Dendritic cell treated with granulocyte-macrophage colony-stimulating factor and Interleukin-4, amounts not matched to agents 40 ng/mL and 50 ng/mL, for 4 days (primary cell): ENCODE measurements at regions not wholly inside any gene's neighbourhood (a gene's known extent, or its start where the extent isn't known, plus 50 kb on each side); places are given as distances from the start of the nearest gene placed in this dataset.

Experiments used
- H3K27ac Mint-ChIP-seq: one replicate; pipeline ENCODE4 v1.8.0; 2022; ENCODE audit warnings: mild to moderate bottlenecking, mixed read lengths
- H3K27me3 Mint-ChIP-seq: one replicate; pipeline ENCODE4 v1.8.0; 2022; ENCODE audit warnings: mild to moderate bottlenecking, mixed read lengths
- H3K36me3 Mint-ChIP-seq: one replicate; pipeline ENCODE4 v1.8.0; 2022; ENCODE audit warnings: low read depth, mixed read lengths
- H3K4me1 Mint-ChIP-seq: one replicate; pipeline ENCODE4 v1.8.0; 2022; ENCODE audit warnings: low read depth, mixed read lengths
- H3K4me3 Mint-ChIP-seq: one replicate; pipeline ENCODE4 v1.8.0; 2022; ENCODE audit warnings: mild to moderate bottlenecking, moderate library complexity, mixed read lengths
- H3K9me3 Mint-ChIP-seq: one replicate; pipeline ENCODE4 v1.8.0; 2022; ENCODE audit warnings: mixed read lengths
- intact Hi-C: fragments of 100-400 bp; cut with micrococcal nuclease; formaldehyde crosslinking; loops from one replicate; pipeline ENCODE4 v1.15.0; 2022

DNA sequence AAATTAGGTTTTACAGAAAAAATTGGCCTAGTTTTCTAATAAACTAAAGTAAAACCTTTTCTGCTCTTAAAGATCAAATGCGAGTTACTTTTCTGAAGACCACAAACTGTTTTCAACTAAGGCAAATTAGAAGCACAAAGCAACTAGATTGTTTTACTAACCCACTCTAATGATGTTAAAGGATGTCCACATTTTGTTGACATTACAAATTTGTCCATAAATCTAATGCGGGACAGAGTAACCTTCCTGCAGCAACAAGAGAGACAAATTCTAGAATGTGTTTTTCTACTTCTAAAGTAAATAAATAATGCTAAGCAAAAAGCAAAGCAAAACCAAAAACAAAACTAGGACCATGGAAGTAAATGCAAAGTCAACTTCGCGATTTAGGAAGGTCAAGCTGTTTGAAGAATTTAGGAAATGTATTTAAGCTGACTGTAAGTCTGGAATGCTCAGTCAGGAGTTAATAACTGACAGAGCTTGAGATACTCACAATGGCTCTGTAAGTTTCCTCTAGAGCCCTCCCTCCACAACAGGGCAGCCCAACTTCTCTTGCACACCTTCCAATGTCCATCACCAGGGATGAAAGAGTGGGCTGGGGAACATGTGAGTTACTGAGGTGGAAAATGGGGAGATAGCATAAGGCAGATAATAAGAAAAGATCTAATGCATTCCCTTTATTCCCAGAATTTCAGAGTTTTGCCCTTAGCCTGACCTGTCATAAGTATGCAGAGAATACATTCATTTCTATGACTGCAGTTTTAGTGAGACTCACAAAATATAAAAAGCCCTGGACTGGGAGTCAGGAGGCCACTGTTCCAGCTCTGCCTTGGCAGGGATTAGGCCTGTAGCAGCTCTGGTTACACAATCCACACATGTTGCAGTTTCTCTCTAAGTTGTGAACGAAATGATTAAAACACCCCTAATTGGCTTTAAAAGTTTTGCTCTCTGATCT, 158.8 kb downstream of the FOXA2 start:
- Mint-ChIP-seq H3K9me3 (no peaks in the 10 kb centered on the region), H3K4me3 (no peak overlapping the region), H3K27ac (no peak overlapping the region), H3K36me3 (no peaks in the 10 kb centered on the region), H3K27me3 (peaks cover 2% of the 10 kb centered on the region), H3K4me1 (no peaks in the 10 kb centered on the region)
- intact Hi-C loops, result no loop called here

DNA sequence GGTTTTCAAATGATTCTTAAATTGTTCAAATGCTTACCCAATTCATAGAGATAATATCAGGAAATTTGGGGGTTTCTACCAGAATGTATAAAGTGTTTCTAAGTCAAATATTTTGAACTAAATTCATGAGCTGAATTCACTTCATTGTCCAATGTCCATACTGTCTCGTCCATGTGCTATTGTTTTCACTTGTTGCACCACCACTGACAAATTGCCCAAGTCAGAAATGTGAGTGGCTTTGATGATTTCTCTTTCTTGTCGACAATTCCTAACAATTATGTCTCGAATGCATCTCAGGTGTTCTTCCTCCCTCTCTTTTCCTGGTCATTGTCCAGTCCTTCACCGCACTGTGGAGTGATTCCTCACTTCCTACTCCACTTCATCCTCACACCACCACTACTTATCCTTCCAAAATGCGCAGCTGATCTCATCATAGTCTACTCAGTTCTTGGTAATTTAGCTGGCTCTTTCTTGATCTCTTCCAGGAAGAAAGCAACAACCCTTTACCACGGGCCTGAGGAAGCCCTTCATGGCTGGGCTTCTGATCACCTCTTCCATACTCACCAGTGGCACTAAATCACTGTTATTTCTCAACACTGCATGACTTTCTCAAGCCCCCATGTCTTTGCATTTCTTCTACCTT, 161.1 kb downstream of the FOXA2 start:
- Mint-ChIP-seq H3K4me1 (no peaks in the 10 kb centered on the region), H3K36me3 (no peaks in the 10 kb centered on the region), H3K4me3 (no peak overlapping the region), H3K27me3 (peaks cover under 1% of the 10 kb centered on the region), H3K9me3 (no peaks in the 10 kb centered on the region), H3K27ac (no peak overlapping the region)
- intact Hi-C loops, result no loop called here

DNA sequence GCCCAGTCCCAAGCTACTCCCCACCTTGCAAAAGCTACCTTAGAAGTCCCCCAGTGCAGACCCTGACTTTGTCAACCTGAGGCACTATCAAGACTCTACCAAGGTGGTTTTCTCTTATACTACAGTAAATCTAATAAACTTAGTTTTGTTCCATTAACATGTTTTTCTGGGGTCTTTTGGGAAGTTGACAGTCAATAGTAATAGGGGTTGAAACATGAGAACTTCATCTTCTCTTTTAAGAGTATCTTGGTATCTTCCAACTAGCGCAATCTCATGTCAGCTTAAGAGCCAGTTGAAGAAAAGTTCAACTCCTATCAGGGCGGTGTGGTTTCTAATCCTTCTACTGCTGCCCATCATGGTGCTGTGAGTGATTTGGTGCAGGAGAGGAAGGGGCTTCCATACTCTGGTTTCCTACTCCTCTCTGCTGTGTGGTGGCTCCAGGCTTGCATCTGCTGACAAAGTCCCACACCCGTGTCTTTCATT, 164.2 kb downstream of the FOXA2 start:
- H3K27me3 Mint-ChIP-seq, result peaks cover 1% of the 10 kb centered on the region
- H3K36me3 Mint-ChIP-seq, result no peaks in the 10 kb centered on the region
- no peak overlapping the region for H3K4me3 Mint-ChIP-seq
- intact Hi-C loops, result no loop called here
- no peaks in the 10 kb centered on the region for H3K4me1 Mint-ChIP-seq
- H3K9me3 Mint-ChIP-seq, result no peaks in the 10 kb centered on the region
- H3K27ac Mint-ChIP-seq, result no peak overlapping the region

DNA sequence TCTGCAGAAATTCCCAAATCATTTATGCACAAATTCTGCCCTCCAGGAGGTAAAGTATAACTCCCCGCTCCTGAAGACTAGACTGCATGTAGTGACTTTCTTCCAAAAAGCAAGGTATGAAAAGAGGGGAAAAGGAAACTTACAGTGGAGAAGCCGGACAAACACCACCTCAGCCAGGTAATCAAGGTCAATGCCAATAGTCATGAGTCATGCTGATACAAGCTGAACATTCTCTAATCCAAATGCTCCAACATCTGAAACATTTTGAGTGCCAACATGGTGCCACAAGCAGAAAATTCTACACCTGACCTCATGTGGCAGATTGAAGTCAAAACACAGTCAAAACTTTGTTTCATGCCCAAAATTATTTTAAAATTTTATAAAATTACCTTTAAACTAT, 165.6 kb downstream of the FOXA2 start:
- no peak overlapping the region for H3K4me3 Mint-ChIP-seq

DNA sequence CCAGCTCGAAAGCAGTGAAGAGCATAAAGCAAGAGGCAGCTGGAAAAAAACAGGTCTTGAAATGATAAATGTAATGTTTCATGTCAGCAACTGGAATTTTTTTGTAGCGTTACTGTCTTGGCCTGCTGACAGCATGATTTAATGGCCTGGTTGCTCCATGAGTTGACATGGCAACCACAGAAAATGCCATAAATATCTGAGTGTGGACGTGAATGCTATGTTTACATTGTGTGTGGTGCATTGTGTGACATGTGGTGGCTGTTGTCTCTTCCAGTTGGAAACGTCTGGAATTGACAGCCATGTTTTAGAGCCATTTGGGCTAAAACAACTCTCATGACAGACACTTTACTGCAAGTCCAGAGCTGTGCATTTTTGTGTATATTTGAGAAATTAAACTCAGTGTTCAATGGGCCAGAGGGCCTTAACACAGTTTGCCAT, 170.0 kb downstream of the FOXA2 start:
- Mint-ChIP-seq H3K36me3 (no peaks in the 10 kb centered on the region), H3K4me1 (peaks cover 13% of the 10 kb centered on the region), H3K4me3 (no peak overlapping the region), H3K27me3 (peaks cover 3% of the 10 kb centered on the region), H3K27ac (no peak overlapping the region), H3K9me3 (no peaks in the 10 kb centered on the region)
- intact Hi-C loops, result no loop called here

More for the DNA sequence above, 165.6 kb downstream of the FOXA2 start:
- Mint-ChIP-seq H3K27ac (no peak overlapping the region), H3K4me1 (no peaks in the 10 kb centered on the region), H3K9me3 (no peaks in the 10 kb centered on the region), H3K27me3 (peaks cover 1% of the 10 kb centered on the region), H3K36me3 (no peaks in the 10 kb centered on the region)
- intact Hi-C loops, result no loop called here

DNA sequence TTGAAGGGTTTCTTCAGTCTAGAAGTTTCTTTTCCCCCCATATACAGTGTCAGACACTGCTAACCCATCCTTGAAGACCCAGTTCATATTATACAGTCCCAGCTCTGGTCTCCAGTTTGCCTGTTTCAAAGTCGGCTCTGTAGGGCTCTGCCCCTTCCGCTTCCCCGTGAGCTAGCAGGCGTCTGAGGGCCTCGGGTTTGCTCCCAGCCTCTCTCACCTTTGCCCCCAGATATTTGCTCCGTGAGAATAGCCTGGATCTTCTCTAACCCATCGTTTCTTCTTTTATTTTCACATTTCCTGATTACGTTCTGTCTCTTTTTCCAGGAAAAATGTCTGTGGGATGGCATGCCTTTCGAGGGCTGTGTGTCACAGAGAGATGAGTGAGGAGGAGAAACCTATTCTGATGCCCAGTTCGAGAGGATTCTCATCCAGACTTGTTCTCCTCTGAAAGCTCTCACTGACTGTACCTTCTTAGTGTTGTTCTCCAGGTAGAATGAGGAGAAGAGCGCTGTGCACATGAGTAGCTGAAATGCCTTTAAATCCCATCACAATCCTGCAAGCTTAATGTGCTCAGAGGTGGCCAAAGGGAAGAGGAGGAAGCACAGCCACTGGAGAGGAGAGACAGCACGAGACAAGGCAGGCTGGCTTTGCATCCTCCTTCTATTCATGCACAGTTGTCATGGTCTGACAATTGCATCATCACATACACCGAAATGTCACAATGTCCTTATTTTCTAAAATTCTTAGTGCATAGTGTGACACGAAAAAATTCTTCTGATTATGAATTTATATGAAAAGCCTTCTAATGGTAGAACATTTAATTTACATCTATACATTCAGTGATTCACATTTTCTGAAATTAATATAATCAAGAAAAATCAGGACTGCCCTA, 171.1 kb downstream of the FOXA2 start:
- no peak overlapping the region for H3K27ac Mint-ChIP-seq
- no peak overlapping the region for H3K4me3 Mint-ChIP-seq
- intact Hi-C loops, result no loop called here
- no peaks in the 10 kb centered on the region for H3K36me3 Mint-ChIP-seq
- no peaks in the 10 kb centered on the region for H3K9me3 Mint-ChIP-seq
- H3K4me1 Mint-ChIP-seq, result peaks cover 13% of the 10 kb centered on the region
- H3K27me3 Mint-ChIP-seq, result peaks cover 2% of the 10 kb centered on the region

DNA sequence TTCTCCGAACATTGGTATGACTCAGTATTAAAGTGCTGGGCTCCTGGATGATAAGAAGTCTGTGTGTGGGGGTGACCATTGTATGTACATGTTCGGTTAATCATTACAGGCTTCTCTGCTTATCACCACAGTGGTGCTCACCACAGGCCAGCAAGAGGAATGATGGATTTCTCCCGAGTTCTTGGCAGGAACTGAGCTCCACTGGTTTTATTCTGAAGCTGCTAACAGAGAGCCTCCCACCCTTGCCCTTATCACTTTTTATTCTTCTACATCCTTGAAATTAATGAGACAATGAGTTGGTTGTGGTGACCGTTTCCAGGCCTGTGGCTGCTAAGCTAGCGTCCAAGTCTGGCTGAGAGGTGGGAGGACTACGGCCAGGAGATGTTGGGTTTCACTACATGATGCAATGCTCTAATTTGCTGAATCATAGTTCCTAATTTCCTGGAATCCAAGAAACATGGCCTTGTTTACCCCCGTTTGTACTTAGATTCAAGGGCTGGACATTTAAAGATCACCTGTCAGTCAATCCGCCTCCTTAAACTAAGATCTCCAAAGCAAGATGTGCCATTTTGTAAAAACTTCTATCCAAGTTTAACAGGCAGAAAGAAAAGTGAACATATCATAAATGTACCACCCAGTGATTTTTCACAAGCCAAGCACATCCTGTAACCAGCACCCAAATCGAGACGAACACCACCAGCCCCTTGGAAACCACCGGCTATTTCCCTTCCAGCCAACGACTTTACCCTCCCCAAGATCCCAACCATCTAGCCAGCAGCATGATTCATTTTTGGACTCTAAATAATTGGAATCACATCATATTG, 172.5 kb downstream of the FOXA2 start:
- H3K4me3 Mint-ChIP-seq, result no peak overlapping the region

DNA sequence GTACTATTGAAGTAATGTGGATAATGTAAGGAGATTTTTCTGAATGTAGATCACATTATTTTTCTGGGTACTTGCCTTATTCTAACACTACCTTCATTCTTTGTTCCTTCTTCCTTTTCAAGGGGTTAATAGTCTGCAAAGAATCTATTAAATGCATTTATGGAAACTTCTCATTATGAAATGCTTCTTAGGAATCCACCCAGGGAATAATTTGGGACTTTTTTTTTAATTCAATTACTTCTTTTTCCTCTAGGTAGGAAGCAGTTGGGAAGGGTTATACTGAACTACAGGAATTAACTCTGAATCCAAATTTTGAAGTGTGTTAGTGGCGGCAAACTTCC, 173.1 kb downstream of the FOXA2 start:
- Mint-ChIP-seq H3K9me3 (no peaks in the 10 kb centered on the region), H3K4me1 (peaks cover 13% of the 10 kb centered on the region), H3K36me3 (no peaks in the 10 kb centered on the region), H3K27me3 (peaks cover 4% of the 10 kb centered on the region), H3K4me3 (no peak overlapping the region), H3K27ac (no peak overlapping the region)
- intact Hi-C loops, result no loop called here

More for the DNA sequence above, 172.5 kb downstream of the FOXA2 start:
- Mint-ChIP-seq H3K36me3 (no peaks in the 10 kb centered on the region), H3K27me3 (peaks cover 3% of the 10 kb centered on the region), H3K4me1 (peaks cover 13% of the 10 kb centered on the region), H3K27ac (no peak overlapping the region), H3K9me3 (no peaks in the 10 kb centered on the region)
- intact Hi-C loops, result no loop called here

DNA sequence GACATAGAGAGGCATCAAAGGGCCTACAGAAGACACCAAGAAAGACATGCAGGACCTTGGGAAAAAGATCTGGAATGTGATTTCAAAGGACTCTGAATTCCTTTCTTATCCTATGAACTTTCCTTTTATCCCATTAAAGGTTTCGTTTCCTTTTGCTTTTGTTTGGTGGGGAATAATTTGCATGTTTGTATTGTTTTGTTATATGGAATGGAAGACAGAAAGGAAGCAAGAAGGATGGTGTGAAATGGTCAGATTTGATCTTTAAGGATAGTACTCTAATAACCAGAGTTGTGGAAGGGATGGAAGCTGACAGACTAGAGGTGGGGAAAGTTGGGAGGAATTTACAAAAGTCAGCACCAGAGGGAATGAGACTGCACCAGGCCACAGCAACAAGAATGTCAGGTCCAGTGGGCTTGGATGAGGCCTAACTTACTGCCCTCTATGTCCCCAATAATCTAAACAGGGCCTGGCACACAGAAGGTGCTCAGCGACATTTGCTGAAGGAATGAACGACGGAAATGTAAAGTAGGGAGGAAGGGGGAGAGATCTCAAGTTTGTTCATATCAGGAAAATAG, 173.7 kb downstream of the FOXA2 start:
- intact Hi-C loops, result no loop called here
- no peak overlapping the region for H3K4me3 Mint-ChIP-seq
- H3K36me3 Mint-ChIP-seq, result no peaks in the 10 kb centered on the region
- H3K27me3 Mint-ChIP-seq, result peaks cover 4% of the 10 kb centered on the region
- H3K4me1 Mint-ChIP-seq, result peaks cover 13% of the 10 kb centered on the region
- no peaks in the 10 kb centered on the region for H3K9me3 Mint-ChIP-seq
- H3K27ac Mint-ChIP-seq, result no peak overlapping the region

DNA sequence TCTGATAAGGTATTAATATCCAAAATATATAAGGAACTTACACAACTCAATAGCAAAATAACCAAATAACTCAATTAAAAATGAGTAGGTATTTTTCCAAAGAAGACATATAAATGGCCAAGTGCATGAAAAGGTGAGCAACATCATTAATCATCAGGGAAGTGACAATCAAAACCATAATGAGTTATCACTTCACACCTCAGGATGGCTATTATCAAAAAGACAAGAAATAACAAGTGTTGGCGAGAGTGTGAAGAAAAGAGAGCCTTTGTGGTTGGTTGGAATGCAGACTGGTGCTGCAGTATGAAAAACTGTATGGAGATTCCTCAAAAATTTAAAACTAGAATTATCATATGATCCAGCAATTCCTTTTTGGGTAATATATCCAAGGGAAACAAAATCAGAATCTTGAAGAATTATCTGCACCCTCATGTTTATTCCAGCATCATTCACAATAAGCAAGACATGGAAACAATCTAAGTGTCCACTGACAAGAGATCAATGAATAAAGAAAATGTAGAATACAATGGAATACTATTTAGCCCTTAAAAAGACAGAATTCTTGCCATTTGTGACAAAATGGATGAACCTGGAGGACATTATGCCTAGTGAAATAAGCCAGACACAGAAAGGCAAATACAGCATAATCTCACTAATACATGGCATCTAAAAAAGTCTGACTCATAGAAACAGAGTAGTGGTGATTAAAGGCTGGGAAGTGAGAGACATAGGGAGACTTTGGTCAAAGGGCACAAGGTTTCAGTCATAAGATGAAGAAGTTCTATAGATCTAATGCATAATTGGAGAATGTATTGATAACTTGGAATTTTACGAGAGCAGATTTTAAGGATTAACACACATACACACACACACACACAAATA, 175.6 kb downstream of the FOXA2 start:
- no peak overlapping the region for H3K4me3 Mint-ChIP-seq
- H3K27ac Mint-ChIP-seq, result no peak overlapping the region
- H3K36me3 Mint-ChIP-seq, result no peaks in the 10 kb centered on the region
- intact Hi-C loops, result no loop called here
- H3K27me3 Mint-ChIP-seq, result peaks cover 11% of the 10 kb centered on the region
- H3K4me1 Mint-ChIP-seq, result peaks cover 15% of the 10 kb centered on the region
- no peaks in the 10 kb centered on the region for H3K9me3 Mint-ChIP-seq

DNA sequence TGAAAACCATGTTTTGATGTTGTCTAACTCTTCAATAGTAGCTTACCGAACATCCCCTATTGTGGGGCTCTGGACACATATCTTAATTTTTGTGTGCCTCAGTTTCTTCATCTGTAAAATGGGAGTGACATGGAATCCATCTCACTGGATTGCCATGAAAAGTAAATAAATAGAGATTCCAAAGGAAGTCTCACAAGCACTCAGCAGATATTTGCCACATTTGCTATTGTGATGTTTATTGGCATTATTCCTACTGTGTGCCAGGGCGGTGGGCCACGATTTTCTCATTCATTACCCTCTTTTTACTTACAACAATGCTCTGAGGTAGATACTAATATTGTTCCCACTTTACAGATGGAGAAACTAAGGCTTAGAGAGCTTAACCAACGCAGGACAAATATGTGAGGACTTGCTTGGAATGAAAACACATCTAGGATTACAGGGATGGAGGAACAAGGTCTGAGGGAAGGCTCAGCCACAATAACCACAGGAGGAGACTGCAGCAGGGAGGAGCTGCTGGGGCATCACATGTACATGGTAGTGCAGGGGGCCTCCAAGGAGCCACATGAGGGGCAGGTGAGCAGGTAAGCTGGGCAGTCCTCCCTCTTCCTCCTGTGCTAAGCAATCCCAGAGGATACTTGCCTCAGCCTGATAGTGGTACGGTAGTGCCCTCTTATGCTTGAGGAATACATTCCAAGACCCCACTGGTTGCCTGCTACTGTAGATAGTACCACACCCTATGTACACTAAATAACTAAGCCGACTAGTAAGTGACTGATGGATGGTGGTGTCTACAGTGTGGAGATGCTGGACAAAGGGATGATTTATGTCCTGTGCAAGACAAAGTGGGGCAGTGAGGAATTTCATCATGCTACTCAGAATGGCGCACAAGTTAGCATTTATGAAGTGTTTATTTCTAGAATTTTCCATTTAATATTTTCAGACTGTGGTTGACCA, 176.9 kb downstream of the FOXA2 start:
- H3K27ac Mint-ChIP-seq, result no peak overlapping the region
- no peaks in the 10 kb centered on the region for H3K36me3 Mint-ChIP-seq
- no peak overlapping the region for H3K4me3 Mint-ChIP-seq
- H3K4me1 Mint-ChIP-seq, result peaks cover 13% of the 10 kb centered on the region
- no peaks in the 10 kb centered on the region for H3K9me3 Mint-ChIP-seq
- intact Hi-C loops, result no loop called here
- peaks cover 20% of the 10 kb centered on the region for H3K27me3 Mint-ChIP-seq
